Esophagus muscularis mucosa (tissue), 4 donors: ENCODE measurements at regions not wholly inside any gene's neighbourhood (a gene's known extent, or its start where the extent isn't known, plus 50 kb on each side); places are given as distances from the start of the nearest gene placed in this dataset.

ENCODE experiments used
- DNase-seq: peaks from one replicate; pipeline ENCODE4 v3.0.0-alpha.2; 2017; ENCODE audit errors: extremely low spot score
- H3K27ac ChIP-seq, 4 donors: fragments of 200-600 bp; sonication (generic); replicated peaks in 1 of 4; 1 replicate in 3 of 4; 2 replicates in 1 of 4; pipeline ENCODE4 v1.5.1; 2016 to 2019; ENCODE audit warnings: mild to moderate bottlenecking in 1 of 4
- H3K27me3 ChIP-seq, 4 donors: fragments of 200-600 bp; sonication (generic); one replicate each; pipeline versions ENCODE4 v1.5.1 to v1.6.0; 2016 to 2019
- H3K36me3 ChIP-seq, 4 donors: fragments of 200-600 bp; sonication (generic); one replicate each; pipeline ENCODE4 v1.5.1; 2016 to 2019
- H3K4me1 ChIP-seq, 4 donors: fragments of 200-600 bp; sonication (generic); one replicate each; pipeline ENCODE4 v1.5.1; 2016 to 2019
- H3K4me3 ChIP-seq, 4 donors: fragments of 200-600 bp; sonication (generic); 1 replicate in 2 of 4; 2 replicates in 2 of 4; pipeline ENCODE4 v1.5.1; 2016 to 2019; ENCODE audit warnings: mild to moderate bottlenecking in 4 of 4, moderate library complexity in 1 of 4
- H3K9me3 ChIP-seq, 4 donors: fragments of 200-600 bp; sonication (generic); 1 replicate in 3 of 4; 2 replicates in 1 of 4; pipeline ENCODE4 v1.5.1; 2016 to 2019
- CTCF ChIP-seq, 3 experiments: fragments of 200-600 bp in 2 of 3; fragments of 450-650 bp in 1 of 3; sonication (generic) in 2 of 3; IDR thresholded peaks; one replicate each; pipeline ENCODE4 v1.5.1; 2017 to 2019; ENCODE audit warnings: antibody characterized with exemption in 3 of 3, mild to moderate bottlenecking in 2 of 3, moderate library complexity in 1 of 3
- EP300 ChIP-seq: sonication (generic); formaldehyde crosslinking; IDR thresholded peaks from one replicate; pipeline ENCODE4 v1.6.1; 2017; ENCODE audit warnings: antibody characterized with exemption
- POLR2A ChIP-seq: fragments of 450-650 bp; IDR thresholded peaks from one replicate; pipeline ENCODE4 v1.6.1; 2017; ENCODE audit warnings: antibody characterized with exemption, moderate library complexity, mild to moderate bottlenecking, low read depth
- POLR2AphosphoS5 ChIP-seq, 2 donors: sonication (generic); formaldehyde crosslinking; IDR thresholded peaks; one replicate each; pipeline ENCODE4 v1.6.1; 2017; ENCODE audit warnings: antibody characterized with exemption in 2 of 2
- WGBS: methylation state at CpG from one replicate; pipeline ENCODE4 v1.1.5; 2018; 5-methylcytosine and 5-hydroxymethylcytosine counted together
- intact Hi-C: fragments of 100-400 bp; cut with DNase I; formaldehyde crosslinking; loops from one replicate; pipeline ENCODE4 v1.15.1; 2023

GRCh38 chr5:63240063-63240755 lies 661.6 kb downstream of the LRRC70 start:
- no peaks in the 10 kb centered on the region for H3K27me3 ChIP-seq
- H3K27ac ChIP-seq = no peak overlapping the region
- intact Hi-C loops = no loop called here
- 79% methylated on average over 8 of the region's 8 CpGs for WGBS
- no peaks in the 10 kb centered on the region for H3K36me3 ChIP-seq
- no peak for DNase-seq
- TF ChIP-seq POLR2AphosphoS5 (IDR thresholded peaks at IDR 0.05) (no peak), EP300 (no peak), POLR2A (no peak), CTCF (IDR thresholded peaks at IDR 0.05) (no peak)
- H3K9me3 ChIP-seq = no peaks in the 10 kb centered on the region
- H3K4me3 ChIP-seq = no peak overlapping the region
- no peaks in the 10 kb centered on the region for H3K4me1 ChIP-seq

GRCh38 chr5:63233911-63234310 lies 655.3 kb downstream of the LRRC70 start:
- peak overlapping the region in 1 of 4 donors; percentile 11 for H3K27ac ChIP-seq
- H3K36me3 ChIP-seq = no peaks in the 10 kb centered on the region
- peak overlapping the region in 1 of 4 donors; percentile 6 for H3K4me3 ChIP-seq
- H3K4me1 ChIP-seq = peaks cover 0 to 18% (median 13%) of the 10 kb centered on the region in 4 donors
- intact Hi-C loops = no loop called here
- WGBS = 29% methylated on average over 3 of the region's 3 CpGs
- TF ChIP-seq EP300 (no peak), POLR2AphosphoS5 (IDR thresholded peaks at IDR 0.05) (no peak), POLR2A (no peak), CTCF (IDR thresholded peaks at IDR 0.05) (no peak)
- no peak for DNase-seq
- no peaks in the 10 kb centered on the region for H3K9me3 ChIP-seq
- no peaks in the 10 kb centered on the region for H3K27me3 ChIP-seq

- H3K27me3 ChIP-seq = no peaks in the 10 kb centered on the region
- TF ChIP-seq EP300 (no peak), CTCF (IDR thresholded peaks at IDR 0.05) (no peak), POLR2A (no peak), POLR2AphosphoS5 (IDR thresholded peaks at IDR 0.05) (no peak)
- no peak for DNase-seq
- no peaks in the 10 kb centered on the region for H3K36me3 ChIP-seq
- H3K4me1 ChIP-seq = peaks cover 0 to 18% (median 13%) of the 10 kb centered on the region in 4 donors
- intact Hi-C loops = no loop called here
- WGBS = 67% methylated on average over 1 of the region's 1 CpG
- H3K4me3 ChIP-seq = no peak overlapping the region
- no peaks in the 10 kb centered on the region for H3K9me3 ChIP-seq
- H3K27ac ChIP-seq = no peak overlapping the region
Measured at GRCh38 chr5:63233361-63233760, 654.7 kb downstream of the LRRC70 start.

GRCh38 chr5:63230754-63231153 lies 652.1 kb downstream of the LRRC70 start:
- Histone ChIP-seq H3K4me3 (no peak overlapping the region), H3K4me1 (peaks cover 0 to 18% (median 13%) of the 10 kb centered on the region in 4 donors), H3K27me3 (no peaks in the 10 kb centered on the region), H3K9me3 (no peaks in the 10 kb centered on the region), H3K36me3 (no peaks in the 10 kb centered on the region), H3K27ac (no peak overlapping the region)
- TF ChIP-seq CTCF (IDR thresholded peaks at IDR 0.05) (no peak), POLR2AphosphoS5 (IDR thresholded peaks at IDR 0.05) (no peak), POLR2A (no peak), EP300 (no peak)
- WGBS = 80% methylated on average over 2 of the region's 2 CpGs
- intact Hi-C loops = no loop called here
- DNase-seq = no peak

- no peak overlapping the region for H3K27ac ChIP-seq
- no peak for TF ChIP-seq POLR2AphosphoS5 (IDR thresholded peaks at IDR 0.05)
- no peak for TF ChIP-seq CTCF (IDR thresholded peaks at IDR 0.05)
- TF ChIP-seq POLR2A = no peak
- TF ChIP-seq EP300 = no peak
- H3K27me3 ChIP-seq = no peaks in the 10 kb centered on the region
- WGBS = 89% methylated on average over 2 of the region's 2 CpGs
- no peak for DNase-seq
- no peak overlapping the region for H3K4me3 ChIP-seq
- peaks cover 0 to 2% (median 0%) of the 10 kb centered on the region in 4 donors for H3K4me1 ChIP-seq
- H3K9me3 ChIP-seq = no peaks in the 10 kb centered on the region
- intact Hi-C loops = no loop called here
- no peaks in the 10 kb centered on the region for H3K36me3 ChIP-seq
Measured at GRCh38 chr5:63228154-63228553, 649.5 kb downstream of the LRRC70 start.
